Smooth muscle cell (in vitro differentiated cells): ENCODE measurements at regions not wholly inside any gene's neighbourhood (a gene's known extent, or its start where the extent isn't known, plus 50 kb on each side); places are given as distances from the start of the nearest gene placed in this dataset.

Experiments
- DNase-seq: peaks from one replicate; lab custom pipeline; 2025; ENCODE audit not compliant: unreplicated experiment; lab: John Stamatoyannopoulos, UW
- H2AFZ ChIP-seq: fragments of 200-600 bp; sonication (generic); 2 replicates; pipeline ENCODE4 v1.6.0; 2016; ENCODE audit warnings: antibody characterized with exemption, low read depth, mild to moderate bottlenecking
- H3F3A ChIP-seq: fragments of 200-600 bp; sonication (generic); 2 replicates; pipeline ENCODE4 v1.6.0; 2017; ENCODE audit warnings: antibody characterized with exemption, low read depth
- H3K27ac ChIP-seq: fragments of 200-600 bp; sonication (generic); 2 replicates; pipeline ENCODE4 v1.5.1; 2016; ENCODE audit warnings: low read depth, mild to moderate bottlenecking
- H3K27me3 ChIP-seq: fragments of 200-600 bp; sonication (generic); 2 replicates; pipeline ENCODE4 v1.6.1; 2016; ENCODE audit warnings: low read depth, mild to moderate bottlenecking
- H3K36me3 ChIP-seq: fragments of 200-600 bp; sonication (generic); 2 replicates; pipeline ENCODE4 v1.5.1; 2016; ENCODE audit warnings: low read depth
- H3K4me1 ChIP-seq: fragments of 200-600 bp; sonication (generic); 2 replicates; pipeline ENCODE4 v1.5.1; 2016; ENCODE audit warnings: low read depth
- H3K4me2 ChIP-seq: fragments of 200-600 bp; sonication (generic); 2 replicates; pipeline ENCODE4 v1.6.0; 2016; ENCODE audit warnings: mild to moderate bottlenecking
- H3K4me3 ChIP-seq: fragments of 200-600 bp; sonication (generic); 2 replicates; pipeline ENCODE4 v1.5.1; 2016; ENCODE audit warnings: mild to moderate bottlenecking
- H3K79me2 ChIP-seq: fragments of 200-600 bp; sonication (generic); 2 replicates; pipeline ENCODE4 v1.6.0; 2016; ENCODE audit warnings: low read depth, mild to moderate bottlenecking
- H3K9ac ChIP-seq: fragments of 200-600 bp; sonication (generic); 2 replicates; pipeline ENCODE4 v1.6.0; 2016; ENCODE audit warnings: low read depth
- H3K9me3 ChIP-seq: fragments of 200-600 bp; sonication (generic); replicated peaks from 2 replicates; pipeline ENCODE4 v1.5.1; 2016; ENCODE audit warnings: low read depth
- H4K20me1 ChIP-seq: fragments of 200-600 bp; sonication (generic); 2 replicates; pipeline ENCODE4 v1.6.0; 2016; ENCODE audit warnings: low read depth
- WGBS: methylation state at CpG from one replicate; pipeline ENCODE4 v1.1.7; 2016; ENCODE audit warnings: low lambda C conversion rate; 5-methylcytosine and 5-hydroxymethylcytosine counted together
- TF ChIP-seq, protein P1 (sequence below): fragments of 200-600 bp; sonication (generic); IDR thresholded peaks from 2 replicates; pipeline ENCODE4 v1.5.1; 2017; ENCODE audit warnings: borderline replicate concordance, mild to moderate bottlenecking, antibody characterized with exemption; ENCODE audit not compliant: insufficient read depth, poor library complexity, severe bottlenecking

DNA sequence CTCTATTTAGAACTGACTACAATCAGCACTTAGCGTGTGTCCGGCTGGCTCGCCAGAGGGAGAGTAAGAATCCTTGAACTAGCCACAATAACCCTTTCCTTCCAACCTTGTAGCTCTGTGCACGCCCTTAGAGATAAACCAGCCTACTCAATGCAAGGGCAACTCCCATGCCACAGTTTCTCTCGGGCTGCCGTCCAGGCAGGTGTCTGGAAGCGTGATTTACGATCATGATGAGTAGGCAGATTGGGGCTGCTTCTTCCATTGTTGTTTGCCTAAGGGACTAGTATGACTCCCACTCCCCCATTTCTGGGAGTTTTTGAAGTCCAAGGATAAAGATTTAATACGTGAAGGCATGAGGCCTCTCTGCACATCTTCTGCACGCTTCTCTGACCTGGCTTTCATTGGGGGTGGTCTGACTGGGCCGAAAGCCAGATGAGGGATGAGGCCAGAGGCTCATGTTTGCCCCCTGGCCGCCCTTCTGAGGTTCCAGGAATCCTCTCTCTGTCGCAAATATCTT is 134.0 kb upstream of the MYO10 start:
- TF ChIP-seq, protein P1, sequence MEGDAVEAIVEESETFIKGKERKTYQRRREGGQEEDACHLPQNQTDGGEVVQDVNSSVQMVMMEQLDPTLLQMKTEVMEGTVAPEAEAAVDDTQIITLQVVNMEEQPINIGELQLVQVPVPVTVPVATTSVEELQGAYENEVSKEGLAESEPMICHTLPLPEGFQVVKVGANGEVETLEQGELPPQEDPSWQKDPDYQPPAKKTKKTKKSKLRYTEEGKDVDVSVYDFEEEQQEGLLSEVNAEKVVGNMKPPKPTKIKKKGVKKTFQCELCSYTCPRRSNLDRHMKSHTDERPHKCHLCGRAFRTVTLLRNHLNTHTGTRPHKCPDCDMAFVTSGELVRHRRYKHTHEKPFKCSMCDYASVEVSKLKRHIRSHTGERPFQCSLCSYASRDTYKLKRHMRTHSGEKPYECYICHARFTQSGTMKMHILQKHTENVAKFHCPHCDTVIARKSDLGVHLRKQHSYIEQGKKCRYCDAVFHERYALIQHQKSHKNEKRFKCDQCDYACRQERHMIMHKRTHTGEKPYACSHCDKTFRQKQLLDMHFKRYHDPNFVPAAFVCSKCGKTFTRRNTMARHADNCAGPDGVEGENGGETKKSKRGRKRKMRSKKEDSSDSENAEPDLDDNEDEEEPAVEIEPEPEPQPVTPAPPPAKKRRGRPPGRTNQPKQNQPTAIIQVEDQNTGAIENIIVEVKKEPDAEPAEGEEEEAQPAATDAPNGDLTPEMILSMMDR, result no peak
- H3K79me2 ChIP-seq, result no peaks in the 10 kb centered on the region
- H3K9me3 ChIP-seq, result no peaks in the 10 kb centered on the region
- H3K27me3 ChIP-seq, result no peaks in the 10 kb centered on the region
- H3K4me1 ChIP-seq, result no peaks in the 10 kb centered on the region
- no peak overlapping the region for H3K4me2 ChIP-seq
- no peak overlapping the region for H3K27ac ChIP-seq
- H4K20me1 ChIP-seq, result no peaks in the 10 kb centered on the region
- no peak overlapping the region for H2AFZ ChIP-seq
- WGBS, result 62% methylated on average over 13 of the region's 13 CpGs
- H3K9ac ChIP-seq, result no peak overlapping the region
- no peak for DNase-seq
- no peak overlapping the region for H3K4me3 ChIP-seq
- H3F3A ChIP-seq, result no peaks in the 10 kb centered on the region
- H3K36me3 ChIP-seq, result no peaks in the 10 kb centered on the region

DNA sequence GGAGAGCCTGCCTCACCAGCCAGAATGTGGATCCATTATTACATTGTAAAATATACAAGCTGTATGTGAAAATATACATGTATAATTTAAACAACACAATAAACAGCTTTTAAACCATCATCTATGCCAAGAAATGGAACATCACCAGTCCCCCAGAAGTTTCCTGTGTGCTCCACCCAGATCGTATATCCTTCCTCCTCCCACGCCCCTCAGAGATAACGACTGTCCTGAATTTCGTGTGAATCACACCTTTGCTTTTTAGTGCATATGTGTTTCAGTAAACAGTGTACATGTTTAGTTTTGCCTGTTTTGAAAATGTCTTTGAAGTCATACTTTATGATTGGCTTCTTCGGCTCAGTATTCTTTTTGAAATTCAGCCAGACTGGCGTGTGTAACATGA is 134.6 kb upstream of the MYO10 start:
- no peaks in the 10 kb centered on the region for H3K36me3 ChIP-seq
- no peak for DNase-seq

DNA sequence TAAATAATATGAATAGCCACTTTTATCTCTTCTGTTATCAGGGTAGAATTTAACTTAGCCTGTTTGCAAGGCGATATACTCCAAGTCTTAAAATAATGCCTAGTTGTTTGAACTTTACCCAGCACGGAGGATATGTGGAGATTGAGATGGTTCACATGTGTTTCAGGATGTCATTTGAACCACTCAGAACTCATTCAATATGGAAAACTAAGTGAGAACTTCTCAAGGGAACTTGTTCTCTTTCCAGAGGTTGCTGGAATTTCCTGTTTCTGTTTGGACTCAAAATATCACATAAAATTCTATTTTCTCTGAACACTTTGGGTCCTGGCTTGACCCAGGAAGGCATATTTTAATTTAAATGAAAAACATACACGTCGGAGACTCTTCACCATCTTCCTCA is 139.1 kb upstream of the MYO10 start:
- no peaks in the 10 kb centered on the region for H3K36me3 ChIP-seq
- H3K4me2 ChIP-seq, result no peak overlapping the region
- DNase-seq, result no peak
- no peak overlapping the region for H3K9ac ChIP-seq
- H3F3A ChIP-seq, result no peaks in the 10 kb centered on the region
- H2AFZ ChIP-seq, result no peak overlapping the region
- 78% methylated on average over 4 of the region's 4 CpGs for WGBS
- H3K9me3 ChIP-seq, result no peaks in the 10 kb centered on the region
- H3K79me2 ChIP-seq, result no peaks in the 10 kb centered on the region
- TF ChIP-seq, protein P1, result no peak
- no peaks in the 10 kb centered on the region for H3K27me3 ChIP-seq
- H3K27ac ChIP-seq, result no peak overlapping the region
- H3K4me1 ChIP-seq, result no peaks in the 10 kb centered on the region
- no peaks in the 10 kb centered on the region for H4K20me1 ChIP-seq
- no peak overlapping the region for H3K4me3 ChIP-seq

More for the DNA sequence above, 134.6 kb upstream of the MYO10 start:
- H3K27me3 ChIP-seq, result no peaks in the 10 kb centered on the region
- no peaks in the 10 kb centered on the region for H3K4me1 ChIP-seq
- no peaks in the 10 kb centered on the region for H3F3A ChIP-seq
- no peak overlapping the region for H3K4me2 ChIP-seq
- no peaks in the 10 kb centered on the region for H3K79me2 ChIP-seq
- no peaks in the 10 kb centered on the region for H3K9me3 ChIP-seq
- H3K27ac ChIP-seq, result no peak overlapping the region
- H4K20me1 ChIP-seq, result no peaks in the 10 kb centered on the region
- H3K9ac ChIP-seq, result no peak overlapping the region
- 61% methylated on average over 6 of the region's 6 CpGs for WGBS
- H2AFZ ChIP-seq, result no peak overlapping the region
- TF ChIP-seq, protein P1, result no peak
- H3K4me3 ChIP-seq, result no peak overlapping the region

DNA sequence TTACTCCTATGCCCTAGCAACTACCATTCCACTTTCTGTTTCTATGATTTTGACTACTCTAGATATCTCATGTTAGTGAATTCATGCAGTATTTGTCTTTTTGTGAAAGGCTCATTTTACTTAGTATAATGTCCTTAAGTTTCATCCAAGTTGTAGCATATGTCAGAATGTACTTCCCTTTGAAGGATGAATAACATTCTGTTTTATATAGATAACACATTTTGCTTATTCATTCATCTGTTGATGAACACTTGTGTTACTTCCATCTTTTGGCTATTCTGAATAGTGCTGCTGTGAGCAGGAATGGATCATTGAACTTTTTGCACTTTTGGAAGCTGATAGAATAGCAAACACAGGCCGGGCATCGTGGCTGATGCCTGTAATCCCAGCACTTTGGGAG is 140.2 kb upstream of the MYO10 start:
- no peaks in the 10 kb centered on the region for H4K20me1 ChIP-seq
- H3K9ac ChIP-seq, result no peak overlapping the region
- WGBS, result 100% methylated on average over 2 of the region's 2 CpGs

More for the DNA sequence above, 140.2 kb upstream of the MYO10 start:
- Histone ChIP-seq H3K79me2 (no peaks in the 10 kb centered on the region), H3K9me3 (no peaks in the 10 kb centered on the region), H3F3A (no peaks in the 10 kb centered on the region), H3K4me1 (no peaks in the 10 kb centered on the region), H3K27ac (no peak overlapping the region), H3K4me3 (no peak overlapping the region), H3K27me3 (no peaks in the 10 kb centered on the region), H3K4me2 (no peak overlapping the region), H3K36me3 (no peaks in the 10 kb centered on the region), H2AFZ (no peak overlapping the region)
- TF ChIP-seq, protein P1, result no peak
- DNase-seq, result no peak
